K562 (cell line): ENCODE measurements at regions not wholly inside any gene's neighbourhood (a gene's known extent, or its start where the extent isn't known, plus 50 kb on each side); places are given as distances from the start of the nearest gene placed in this dataset.

Experiments
- ATAC-seq: fragments of 200-7000 bp; cut with Tn5 transposase; 3 replicates; pipeline ENCODE4 v1.9.1; 2020; ENCODE audit warnings: moderate library complexity
- BruUV-seq: library from RNA; stranded (reverse); fragments of 400-500 nt; replicated peaks from 2 replicates; lab custom pipeline; 2021; lab: Mats Ljungman, UMichigan
- CTCF ChIA-PET: fragments of 300-600 bp; formaldehyde crosslinking; extraction: SDS; loops from one replicate; lab custom pipeline; 2021; ENCODE audit warnings: low intra/inter-chr PET ratio; lab: Yijun Ruan, JAX
- POLR2A ChIA-PET: fragments of 300-600, 350-650 bp; sonication (Branson Sonifier 250); formaldehyde crosslinking; extraction: SDS; loops from one replicate; lab custom pipeline; 2021; ENCODE audit warnings: antibody characterized with exemption, inconsistent platforms; lab: Yijun Ruan, JAX
- DNase-seq, 4 experiments: peaks; one replicate each; pipeline versions ENCODE4 v3.0.0 to v3.0.0-alpha.2; 2011 to 2018; ENCODE audit warnings: low spot score in 3 of 4, mixed read lengths in 3 of 4; ENCODE audit errors: extremely low read depth in 1 of 4
- FAIRE-seq: peaks from 2 replicates; lab custom pipeline; 2011; peaks lifted over from hg19 to GRCh38; lab: Jason Lieb, UNC
- H2AFZ ChIP-seq: 2 replicates; pipeline ENCODE4 v1.6.0; 2011; ENCODE audit warnings: low read depth, low read length, control low read depth, inconsistent platforms
- H3K27ac ChIP-seq: fragments of 200-600 bp; 3 replicates; pipeline ENCODE4 v1.8.0; 2011; ENCODE audit warnings: low read depth, mild to moderate bottlenecking, control low read depth, inconsistent platforms, low read length, moderate library complexity, mixed read lengths; ENCODE audit errors: extremely low read depth
- H3K27me3 ChIP-seq, 2 experiments: fragments of 300-600 bp in 1 of 2; 2 replicates in 1 of 2; 3 replicates in 1 of 2; pipeline versions ENCODE4 v1.6.0 to v1.8.0; 2011; ENCODE audit warnings: inconsistent platforms in 2 of 2, low read length in 2 of 2, mild to moderate bottlenecking in 1 of 2, mixed read lengths in 1 of 2, moderate library complexity in 1 of 2; ENCODE audit not compliant: control insufficient read depth in 2 of 2, insufficient read depth in 2 of 2
- H3K36me3 ChIP-seq: fragments of 300-600 bp; 3 replicates; pipeline ENCODE4 v1.8.0; 2011; ENCODE audit warnings: mild to moderate bottlenecking, low read length, inconsistent platforms; ENCODE audit not compliant: control insufficient read depth, insufficient read depth
- H3K4me1 ChIP-seq, 2 experiments: fragments of 200-600 bp in 1 of 2; replicated peaks in 1 of 2; 2 replicates in 1 of 2; 3 replicates in 1 of 2; pipeline versions ENCODE4 v1.5.1 to v1.8.0; 2011; ENCODE audit warnings: inconsistent platforms in 2 of 2, low read length in 2 of 2, mild to moderate bottlenecking in 1 of 2, mixed read lengths in 1 of 2, moderate library complexity in 1 of 2; ENCODE audit not compliant: control insufficient read depth in 2 of 2, insufficient read depth in 2 of 2
- H3K4me2 ChIP-seq: 2 replicates; pipeline ENCODE4 v1.6.1; 2011; ENCODE audit warnings: low read length, control low read depth, inconsistent platforms, mixed read lengths; ENCODE audit not compliant: insufficient read depth
- H3K4me3 ChIP-seq: fragments of 200-600 bp; sonication (generic), shearing (Covaris generic); 2 replicates; pipeline ENCODE4 v1.5.1; 2016; ENCODE audit warnings: control low read depth, inconsistent platforms
- H3K79me2 ChIP-seq: fragments of 200-600 bp; 3 replicates; pipeline ENCODE4 v1.8.0; 2011; ENCODE audit warnings: low read length, inconsistent platforms; ENCODE audit not compliant: control insufficient read depth, insufficient read depth
- H3K9ac ChIP-seq, 2 experiments: 2 replicates each; pipeline versions ENCODE4 v1.6.0 to v1.6.1; 2011; ENCODE audit warnings: low read depth in 2 of 2, low read length in 2 of 2, control low read depth in 1 of 2, inconsistent platforms in 1 of 2, mild to moderate bottlenecking in 1 of 2, mixed read lengths in 1 of 2; ENCODE audit not compliant: insufficient read depth in 1 of 2
- H3K9me1 ChIP-seq: one replicate; pipeline ENCODE4 v1.6.0; 2011; ENCODE audit warnings: inconsistent platforms, mild to moderate bottlenecking, low read length, moderate library complexity; ENCODE audit not compliant: control insufficient read depth, insufficient read depth
- H3K9me3 ChIP-seq: replicated peaks from 2 replicates; pipeline ENCODE4 v1.5.1; 2011; ENCODE audit warnings: low read depth, low read length, inconsistent platforms; ENCODE audit not compliant: control insufficient read depth, insufficient read depth
- H4K20me1 ChIP-seq: replicated peaks from 2 replicates; pipeline ENCODE4 v1.6.1; 2011; ENCODE audit warnings: low read length, inconsistent platforms, mixed read lengths; ENCODE audit not compliant: control insufficient read depth, insufficient read depth
- CCAR2 ChIP-seq: fragments of 200-400 bp; formaldehyde crosslinking; IDR thresholded peaks from 2 replicates; pipeline ENCODE4 v1.6.1; 2017; ENCODE audit warnings: mild to moderate bottlenecking, low read depth, low read length
- DNMT1 ChIP-seq: fragments of 450-650 bp; IDR thresholded peaks from 2 replicates; pipeline ENCODE4 v1.6.1; 2016; ENCODE audit warnings: antibody characterized with exemption, mild to moderate bottlenecking
- NR1H2 ChIP-seq: sonication (generic); formaldehyde crosslinking; IDR thresholded peaks from 2 replicates; pipeline ENCODE4 v1.4.0; 2020; ENCODE audit warnings: mild to moderate bottlenecking, missing genetic modification reagents
- POU5F1 ChIP-seq: fragments of 150-350 bp; IDR thresholded peaks from 2 replicates; pipeline ENCODE4 v1.6.1; 2014; ENCODE audit warnings: borderline replicate concordance, low read length, low read depth, mild to moderate bottlenecking; ENCODE audit not compliant: partially characterized antibody
- XRCC4 ChIP-seq: IDR thresholded peaks from one replicate; pipeline ENCODE4 v1.6.1; 2011; ENCODE audit not compliant: insufficient read depth, insufficient read length; ENCODE audit errors: extremely low read depth
- ZKSCAN3 ChIP-seq: fragments of 250-450 bp; sonication (Bioruptor Pico); IDR thresholded peaks from 2 replicates; pipeline ENCODE4 v1.4.0; 2020
- ZNF384 ChIP-seq: IDR thresholded peaks from 2 replicates; pipeline ENCODE4 v1.6.1; 2012; ENCODE audit warnings: low read depth, low read length, improper control_type of control experiment
- WGBS: fragments of 100-300 bp; shearing (Covaris generic); methylation state at CpG from one replicate; pipeline ENCODE4 v1.1.6; 2016; ENCODE audit warnings: low coverage, mixed read lengths; ENCODE audit not compliant: insufficient coverage; ENCODE audit errors: missing lambda C conversion rate; 5-methylcytosine and 5-hydroxymethylcytosine counted together
- in situ Hi-C: fragments of 300-500 bp; cut with MboI; formaldehyde crosslinking; loops from 4 replicates; pipeline ENCODE4 v1.15.0; 2018; ENCODE audit warnings: inconsistent platforms, mixed read lengths
- intact Hi-C: fragments of 100-400 bp; cut with micrococcal nuclease; formaldehyde crosslinking; loops from 2 replicates; pipeline ENCODE4 v1.14.2; 2022
- TF ChIP-seq, protein P1 (sequence below), 2 experiments: IDR thresholded peaks; 2 replicates each; pipeline ENCODE4 v1.6.1; 2011; ENCODE audit warnings: borderline replicate concordance in 1 of 2, control low read depth in 1 of 2, low read depth in 1 of 2, low read length in 1 of 2, mild to moderate bottlenecking in 1 of 2, mixed read lengths in 1 of 2, moderate library complexity in 1 of 2; ENCODE audit not compliant: insufficient read depth in 1 of 2, insufficient read length in 1 of 2, poor library complexity in 1 of 2, severe bottlenecking in 1 of 2; ENCODE audit errors: extremely low read depth in 1 of 2
- TF ChIP-seq, protein P2 (sequence below): fragments of 450-650 bp; IDR thresholded peaks from 2 replicates; pipeline ENCODE4 v1.6.1; 2016

- no TSS peak for BruUV-seq
- intact Hi-C loops = no loop called here
- H4K20me1 ChIP-seq = no peaks in the 10 kb centered on the region
- DNase-seq = no peak
- TF ChIP-seq, protein P1, sequence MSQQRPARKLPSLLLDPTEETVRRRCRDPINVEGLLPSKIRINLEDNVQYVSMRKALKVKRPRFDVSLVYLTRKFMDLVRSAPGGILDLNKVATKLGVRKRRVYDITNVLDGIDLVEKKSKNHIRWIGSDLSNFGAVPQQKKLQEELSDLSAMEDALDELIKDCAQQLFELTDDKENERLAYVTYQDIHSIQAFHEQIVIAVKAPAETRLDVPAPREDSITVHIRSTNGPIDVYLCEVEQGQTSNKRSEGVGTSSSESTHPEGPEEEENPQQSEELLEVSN (IDR thresholded peaks at IDR 0.05; ENCODE audit: borderline replicate concordance in 1 of 2, extremely low read depth in 1 of 2, insufficient read depth in 1 of 2, insufficient read length in 1 of 2, low read depth in 1 of 2, low read length in 1 of 2, poor library complexity in 1 of 2, severe bottlenecking in 1 of 2) = no peak
- no peak for TF ChIP-seq ZNF384
- TF ChIP-seq ZKSCAN3 (CRISPR knock-in tag) = no peak
- TF ChIP-seq CCAR2 = no peak
- TF ChIP-seq DNMT1 = no peak
- TF ChIP-seq, protein P2, sequence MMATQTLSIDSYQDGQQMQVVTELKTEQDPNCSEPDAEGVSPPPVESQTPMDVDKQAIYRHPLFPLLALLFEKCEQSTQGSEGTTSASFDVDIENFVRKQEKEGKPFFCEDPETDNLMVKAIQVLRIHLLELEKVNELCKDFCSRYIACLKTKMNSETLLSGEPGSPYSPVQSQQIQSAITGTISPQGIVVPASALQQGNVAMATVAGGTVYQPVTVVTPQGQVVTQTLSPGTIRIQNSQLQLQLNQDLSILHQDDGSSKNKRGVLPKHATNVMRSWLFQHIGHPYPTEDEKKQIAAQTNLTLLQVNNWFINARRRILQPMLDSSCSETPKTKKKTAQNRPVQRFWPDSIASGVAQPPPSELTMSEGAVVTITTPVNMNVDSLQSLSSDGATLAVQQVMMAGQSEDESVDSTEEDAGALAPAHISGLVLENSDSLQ = no peak
- no peak for TF ChIP-seq POU5F1
- no peak for TF ChIP-seq NR1H2
- TF ChIP-seq XRCC4 = no peak
- TF ChIP-seq, all 486 proteins: peak for 0
- H3K4me2 ChIP-seq = no peak overlapping the region
- no peaks in the 10 kb centered on the region for H3K79me2 ChIP-seq
- ChIA-PET POLR2A (no interaction called here), CTCF (no interaction called here)
- no peaks in the 10 kb centered on the region for H3K4me1 ChIP-seq
- WGBS = 0% methylated on average over 1 of the region's 1 CpG
- no peak overlapping the region for H3K4me3 ChIP-seq
- in situ Hi-C loops = no loop called here
- FAIRE-seq = no peak
- no peaks in the 10 kb centered on the region for H3K9me3 ChIP-seq
- no peak overlapping the region for H3K27ac ChIP-seq
- H3K36me3 ChIP-seq = no peaks in the 10 kb centered on the region
- no peaks in the 10 kb centered on the region for H3K9me1 ChIP-seq
- no peak for ATAC-seq
- H2AFZ ChIP-seq = no peak overlapping the region
- no peak overlapping the region for H3K9ac ChIP-seq
- H3K27me3 ChIP-seq = no peaks in the 10 kb centered on the region
Measured at GRCh38 chr13:79815041-79815440, 334.1 kb downstream of the NDFIP2 start.
